Osteoblast (primary cell): ENCODE measurements at regions not wholly inside any gene's neighbourhood (a gene's known extent, or its start where the extent isn't known, plus 50 kb on each side); places are given as distances from the start of the nearest gene placed in this dataset.

Experiments used
- DNase-seq: peaks from one replicate; pipeline ENCODE4 v3.0.0; 2011; ENCODE audit warnings: low spot score, mixed read lengths; ENCODE audit not compliant: insufficient read length; ENCODE audit errors: missing footprints
- H2AFZ ChIP-seq: 2 replicates; pipeline ENCODE4 v1.6.0; 2011; ENCODE audit warnings: mild to moderate bottlenecking, low read length
- H3K27ac ChIP-seq: 2 replicates; pipeline ENCODE4 v1.5.1; 2011; ENCODE audit warnings: mild to moderate bottlenecking, low read depth, low read length, moderate library complexity
- H3K27me3 ChIP-seq: 2 replicates; pipeline ENCODE4 v1.6.0; 2012; ENCODE audit warnings: mild to moderate bottlenecking, control low read depth, inconsistent platforms, low read length, moderate library complexity; ENCODE audit not compliant: insufficient read depth
- H3K36me3 ChIP-seq: 2 replicates; pipeline ENCODE4 v1.5.1; 2011; ENCODE audit warnings: mild to moderate bottlenecking, low read length, control low read depth, moderate library complexity; ENCODE audit not compliant: insufficient read depth
- H3K4me1 ChIP-seq: 2 replicates; pipeline ENCODE4 v1.5.1; 2011; ENCODE audit warnings: mild to moderate bottlenecking, low read length, control low read depth, moderate library complexity; ENCODE audit not compliant: insufficient read depth
- H3K4me2 ChIP-seq: 2 replicates; pipeline ENCODE4 v1.6.0; 2011; ENCODE audit warnings: mild to moderate bottlenecking, low read length; ENCODE audit not compliant: insufficient read depth
- H3K4me3 ChIP-seq: fragments of 200-600 bp; sonication (generic); 3 replicates; pipeline ENCODE4 v1.5.1; 2012; ENCODE audit warnings: mild to moderate bottlenecking, low read length, inconsistent platforms; ENCODE audit not compliant: insufficient read depth
- H3K79me2 ChIP-seq: 2 replicates; pipeline ENCODE4 v1.6.0; 2012; ENCODE audit warnings: mild to moderate bottlenecking, low read length, control low read depth, inconsistent platforms; ENCODE audit not compliant: insufficient read depth
- H3K9me3 ChIP-seq: 2 replicates; pipeline ENCODE4 v1.5.1; 2011; ENCODE audit warnings: low read depth, low read length, control low read depth
- H4K20me1 ChIP-seq: 2 replicates; pipeline ENCODE4 v1.6.0; 2012; ENCODE audit warnings: mild to moderate bottlenecking, low read length, control low read depth; ENCODE audit not compliant: insufficient read depth
- TF ChIP-seq, protein P1 (sequence below): IDR thresholded peaks from 2 replicates; pipeline ENCODE4 v1.5.1; 2011; ENCODE audit warnings: mild to moderate bottlenecking, low read depth, low read length, moderate library complexity; ENCODE audit errors: extremely low read depth

DNA sequence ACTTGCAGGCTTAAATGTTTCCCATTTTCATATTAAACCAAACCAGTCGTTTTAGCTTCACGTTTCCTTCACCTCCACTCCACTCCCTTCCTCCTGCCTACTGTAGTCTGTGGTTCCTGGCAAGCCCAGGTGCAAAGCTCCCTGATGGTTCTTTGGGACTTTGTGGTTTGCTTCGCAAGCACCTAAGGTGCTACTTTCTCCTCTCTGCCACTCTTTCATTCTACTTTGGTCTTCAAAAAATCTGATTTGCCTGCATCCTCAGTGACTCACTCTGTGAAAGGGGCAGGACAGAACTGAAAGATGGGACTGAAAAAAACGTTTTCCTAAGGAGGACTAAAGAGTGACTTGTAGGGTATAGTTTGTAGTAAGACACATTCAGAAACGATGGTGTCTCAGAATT, 228.4 kb downstream of the CYRIA start:
- Histone ChIP-seq H3K9me3 (no peaks in the 10 kb centered on the region), H3K4me2 (no peak overlapping the region), H3K27me3 (no peaks in the 10 kb centered on the region), H3K27ac (no peak overlapping the region), H4K20me1 (no peaks in the 10 kb centered on the region), H3K4me3 (no peak overlapping the region), H2AFZ (no peak overlapping the region), H3K79me2 (no peaks in the 10 kb centered on the region), H3K36me3 (no peaks in the 10 kb centered on the region), H3K4me1 (no peaks in the 10 kb centered on the region)
- TF ChIP-seq, protein P1, sequence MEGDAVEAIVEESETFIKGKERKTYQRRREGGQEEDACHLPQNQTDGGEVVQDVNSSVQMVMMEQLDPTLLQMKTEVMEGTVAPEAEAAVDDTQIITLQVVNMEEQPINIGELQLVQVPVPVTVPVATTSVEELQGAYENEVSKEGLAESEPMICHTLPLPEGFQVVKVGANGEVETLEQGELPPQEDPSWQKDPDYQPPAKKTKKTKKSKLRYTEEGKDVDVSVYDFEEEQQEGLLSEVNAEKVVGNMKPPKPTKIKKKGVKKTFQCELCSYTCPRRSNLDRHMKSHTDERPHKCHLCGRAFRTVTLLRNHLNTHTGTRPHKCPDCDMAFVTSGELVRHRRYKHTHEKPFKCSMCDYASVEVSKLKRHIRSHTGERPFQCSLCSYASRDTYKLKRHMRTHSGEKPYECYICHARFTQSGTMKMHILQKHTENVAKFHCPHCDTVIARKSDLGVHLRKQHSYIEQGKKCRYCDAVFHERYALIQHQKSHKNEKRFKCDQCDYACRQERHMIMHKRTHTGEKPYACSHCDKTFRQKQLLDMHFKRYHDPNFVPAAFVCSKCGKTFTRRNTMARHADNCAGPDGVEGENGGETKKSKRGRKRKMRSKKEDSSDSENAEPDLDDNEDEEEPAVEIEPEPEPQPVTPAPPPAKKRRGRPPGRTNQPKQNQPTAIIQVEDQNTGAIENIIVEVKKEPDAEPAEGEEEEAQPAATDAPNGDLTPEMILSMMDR: no peak
- no peak for DNase-seq

DNA sequence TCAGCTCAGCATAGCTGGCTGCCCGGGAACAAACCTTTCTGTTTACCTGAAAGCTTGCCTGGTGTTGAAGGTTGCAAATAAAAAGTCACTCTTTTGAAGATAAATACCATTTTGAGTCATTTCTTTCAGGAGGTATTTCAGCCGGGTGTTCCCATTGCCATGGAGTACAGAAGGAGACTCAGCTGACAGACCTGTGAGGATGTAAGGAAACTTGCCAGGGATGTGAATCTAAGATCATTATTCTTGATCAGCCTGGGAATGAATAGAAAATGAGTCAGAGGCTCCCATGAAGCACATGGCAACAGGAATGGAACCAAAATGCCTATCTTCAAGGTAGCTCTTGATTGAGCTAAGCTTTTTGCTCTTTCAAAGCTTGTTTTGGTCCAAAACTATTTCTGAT, 231.2 kb downstream of the CYRIA start:
- no peak overlapping the region for H3K4me2 ChIP-seq
- TF ChIP-seq, protein P1: no peak

DNA sequence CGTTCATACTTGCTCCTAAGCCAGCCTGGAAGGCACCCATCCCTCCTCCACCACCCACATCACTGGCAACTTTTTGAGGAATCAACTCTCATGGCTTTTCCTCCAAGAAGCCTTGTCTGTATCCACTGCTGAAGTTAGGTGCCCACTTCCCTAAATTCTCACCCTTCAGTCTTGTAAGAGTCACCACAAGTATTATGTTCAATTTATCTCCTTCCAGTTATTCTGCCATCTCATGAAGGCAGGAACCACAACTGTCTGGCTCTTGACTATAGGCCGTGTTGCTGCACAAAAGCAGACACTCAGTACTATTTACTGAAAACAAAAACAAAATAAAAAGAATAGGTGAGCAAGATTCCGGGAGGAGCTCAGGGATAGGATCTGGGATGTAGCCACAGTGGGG, 234.8 kb downstream of the CYRIA start:
- Histone ChIP-seq H3K27ac (no peak overlapping the region), H3K27me3 (no peaks in the 10 kb centered on the region), H3K9me3 (no peaks in the 10 kb centered on the region), H3K36me3 (no peaks in the 10 kb centered on the region), H3K79me2 (no peaks in the 10 kb centered on the region), H3K4me3 (no peak overlapping the region), H3K4me1 (no peaks in the 10 kb centered on the region), H3K4me2 (no peak overlapping the region), H4K20me1 (no peaks in the 10 kb centered on the region), H2AFZ (no peak overlapping the region)
- TF ChIP-seq, protein P1: no peak
- no peak for DNase-seq

More for the DNA sequence above, 231.2 kb downstream of the CYRIA start:
- H3K4me1 ChIP-seq: no peaks in the 10 kb centered on the region
- no peaks in the 10 kb centered on the region for H3K79me2 ChIP-seq
- no peak for DNase-seq
- H3K36me3 ChIP-seq: no peaks in the 10 kb centered on the region
- H3K4me3 ChIP-seq: no peak overlapping the region
- no peaks in the 10 kb centered on the region for H3K27me3 ChIP-seq
- H4K20me1 ChIP-seq: no peaks in the 10 kb centered on the region
- no peak overlapping the region for H2AFZ ChIP-seq
- no peak overlapping the region for H3K27ac ChIP-seq
- no peaks in the 10 kb centered on the region for H3K9me3 ChIP-seq

DNA sequence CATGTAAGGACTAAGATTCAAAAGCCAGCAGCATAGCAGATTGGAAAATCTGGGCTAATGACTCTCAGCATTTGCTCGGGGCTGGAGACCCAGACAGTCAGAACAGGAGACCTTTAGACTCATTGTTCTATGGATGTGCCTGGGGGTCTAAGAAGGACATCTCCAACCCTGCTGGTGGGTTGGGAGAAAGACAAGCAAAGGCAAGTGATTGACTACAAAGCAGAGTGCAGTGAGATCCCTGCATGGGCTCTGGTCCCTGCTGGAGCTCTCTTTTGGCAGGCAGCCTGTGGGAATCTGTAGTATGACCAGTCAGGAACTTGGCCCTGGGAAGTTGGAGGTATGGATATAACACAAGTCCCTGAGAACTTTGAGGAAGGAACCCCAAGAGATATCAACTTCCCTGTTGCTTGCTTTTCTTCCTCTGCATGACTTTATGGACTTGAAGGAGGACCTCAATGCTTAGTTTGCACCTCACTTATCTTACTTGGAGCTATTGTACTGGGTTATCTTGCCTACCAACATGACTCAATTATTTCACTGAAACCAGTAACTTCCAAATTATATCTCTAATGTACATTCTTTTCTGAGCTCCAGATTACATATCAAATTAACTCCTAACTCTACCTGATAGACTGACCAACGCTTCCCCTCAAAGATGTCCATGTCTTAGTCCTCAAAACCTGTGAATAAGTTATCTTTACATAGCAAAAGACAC, 236.0 kb downstream of the CYRIA start:
- no peaks in the 10 kb centered on the region for H3K9me3 ChIP-seq
- no peak for DNase-seq
- H3K4me1 ChIP-seq: no peaks in the 10 kb centered on the region
- no peaks in the 10 kb centered on the region for H3K27me3 ChIP-seq
- TF ChIP-seq, protein P1: no peak
- no peaks in the 10 kb centered on the region for H4K20me1 ChIP-seq
- H3K36me3 ChIP-seq: no peaks in the 10 kb centered on the region
- no peak overlapping the region for H3K4me2 ChIP-seq
- no peak overlapping the region for H3K4me3 ChIP-seq
- no peaks in the 10 kb centered on the region for H3K79me2 ChIP-seq
- no peak overlapping the region for H3K27ac ChIP-seq
- no peak overlapping the region for H2AFZ ChIP-seq
